ENCODE measurements at regions not wholly inside any gene's neighbourhood (a gene's known extent, or its start where the extent isn't known, plus 50 kb on each side); places are given as distances from the start of the nearest gene placed in this dataset.
A peak's percentile ranks its signal among the peaks of the same experiment; 100 is the strongest.
"Not testable (repeated sequence)": the region's sequence is repeated elsewhere in the genome, so short reads cannot be mapped to it uniquely, and the experiment has no call there.

DNA sequence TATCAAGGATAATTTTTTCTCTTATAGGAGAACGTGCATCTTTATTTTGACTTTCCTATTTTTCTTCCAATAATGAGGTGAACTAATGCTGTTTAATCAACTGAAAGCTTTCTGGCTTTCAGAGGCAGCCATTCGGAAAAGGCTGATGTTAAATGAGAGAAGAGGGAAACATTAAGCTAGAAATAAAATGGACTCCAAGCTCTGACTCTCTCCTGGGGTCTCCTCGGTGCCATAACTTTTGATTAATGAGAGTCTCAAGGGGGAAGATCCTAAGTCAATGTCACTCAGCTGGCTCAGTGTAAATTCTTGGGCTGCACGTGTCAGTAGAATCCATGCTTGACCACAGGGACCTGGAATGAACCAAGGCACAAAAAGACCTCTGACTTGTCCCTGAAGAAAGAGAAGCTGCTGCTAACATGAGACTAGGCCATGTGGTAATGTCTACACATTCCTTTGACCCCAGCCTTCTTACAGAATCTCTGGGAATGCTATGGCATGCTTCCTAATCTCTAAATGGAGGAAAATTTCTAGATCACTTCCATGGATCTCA, 152.2 kb upstream of the RFC3 start:
- no peak for DNase-seq (ENCODE audit: low spot score)

DNA sequence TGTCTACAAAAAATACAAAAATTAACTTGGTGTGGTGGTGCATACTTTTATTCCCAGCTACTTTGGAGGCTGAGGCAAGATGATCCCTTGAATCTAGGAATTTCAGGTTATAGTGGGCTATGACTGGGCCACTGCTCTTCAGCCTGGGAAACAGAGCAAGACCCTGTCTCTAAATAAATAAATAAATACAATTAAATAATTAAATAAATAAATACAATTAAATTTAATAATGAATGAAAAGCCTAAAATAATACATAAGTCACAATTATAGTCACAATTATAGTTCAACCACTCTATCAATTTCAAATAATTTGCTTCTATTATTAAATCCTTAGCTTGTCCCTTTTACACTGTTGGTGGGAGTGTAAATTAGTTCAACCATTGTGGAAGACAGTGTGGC, 146.4 kb upstream of the RFC3 start:
- no peak for DNase-seq (ENCODE audit: low spot score)

DNA sequence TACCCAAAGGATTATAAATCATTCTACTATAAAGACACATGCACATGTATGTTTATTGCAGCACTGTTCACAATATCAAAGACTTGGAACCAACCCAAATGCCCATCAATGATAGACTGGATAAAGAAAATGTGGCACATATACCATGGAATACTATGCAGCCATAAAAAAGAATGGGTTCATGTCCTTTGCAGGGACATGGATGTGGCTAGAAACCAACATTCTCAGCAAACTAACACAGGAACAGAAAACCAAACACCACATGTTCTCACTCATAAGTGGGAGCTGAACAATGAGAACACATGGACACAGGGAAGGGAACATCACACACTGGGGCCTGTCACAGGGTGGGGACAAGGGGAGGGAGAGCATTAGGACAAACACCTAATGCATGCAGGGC, 145.9 kb upstream of the RFC3 start:
- not testable (repeated sequence) for DNase-seq (ENCODE audit: low spot score)

DNA sequence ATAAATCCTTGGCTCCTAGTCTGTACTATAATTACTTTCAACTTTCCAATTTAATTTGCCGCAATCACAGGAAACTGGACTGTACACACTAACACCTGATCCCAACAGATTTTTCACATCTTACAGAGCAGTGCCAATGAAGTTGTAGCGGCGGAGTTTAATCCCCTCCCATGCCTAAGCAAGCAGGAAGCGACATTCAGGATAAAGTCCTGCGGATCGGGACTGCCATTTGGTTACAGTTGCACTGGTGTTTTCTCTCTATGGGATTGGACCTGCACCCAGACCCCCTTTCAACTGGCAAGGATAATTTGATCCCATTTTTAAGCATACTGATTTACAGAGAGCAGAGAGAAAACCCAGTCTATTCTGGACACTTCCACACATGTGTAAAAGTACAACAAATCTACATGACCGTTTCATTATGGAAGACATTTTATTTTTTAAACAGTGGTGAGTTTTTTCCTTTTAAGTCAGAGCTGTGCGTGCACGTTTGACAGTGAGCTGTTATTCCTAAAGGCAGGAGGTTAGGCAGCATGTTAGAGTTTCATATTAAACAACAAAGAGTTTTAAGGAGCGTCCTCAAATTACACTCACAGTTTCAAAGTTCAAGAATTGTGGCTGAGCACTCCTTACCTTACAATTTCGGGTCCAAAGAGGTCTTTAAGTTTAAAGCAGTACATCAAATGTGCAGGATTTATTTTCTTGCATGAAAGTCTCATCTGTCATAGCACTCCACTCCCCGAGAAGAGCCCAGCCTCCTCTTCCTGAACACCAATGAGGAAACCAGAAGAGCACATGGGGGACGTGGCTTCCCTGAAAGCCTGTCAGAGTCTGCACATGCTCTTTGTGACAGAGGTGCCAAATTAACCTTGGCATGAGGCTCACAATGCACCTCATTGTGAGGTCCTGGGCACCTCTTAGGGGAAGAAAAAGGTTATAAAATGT, 141.6 kb upstream of the RFC3 start:
- DNase-seq (ENCODE audit: low spot score), result peak; percentile 72

DNA sequence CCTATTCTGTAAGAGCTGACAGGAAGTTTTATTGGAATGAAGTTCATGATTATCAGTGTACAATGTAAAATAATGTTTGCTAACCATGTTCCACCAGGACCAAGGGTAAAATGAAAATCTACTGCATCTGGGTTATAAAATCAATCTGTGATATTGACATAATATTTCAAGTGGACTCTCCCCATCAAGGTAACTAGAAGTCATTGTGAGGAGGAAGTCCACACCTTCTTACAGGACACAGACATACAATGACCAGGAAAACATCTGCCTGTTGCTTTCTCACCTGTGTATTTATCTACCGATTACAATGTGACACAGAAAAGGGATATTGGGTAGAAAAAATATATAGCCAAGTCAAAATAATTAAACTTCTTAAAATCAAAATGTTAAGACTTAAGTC, 140.7 kb upstream of the RFC3 start:
- no peak for DNase-seq (ENCODE audit: low spot score)

DNA sequence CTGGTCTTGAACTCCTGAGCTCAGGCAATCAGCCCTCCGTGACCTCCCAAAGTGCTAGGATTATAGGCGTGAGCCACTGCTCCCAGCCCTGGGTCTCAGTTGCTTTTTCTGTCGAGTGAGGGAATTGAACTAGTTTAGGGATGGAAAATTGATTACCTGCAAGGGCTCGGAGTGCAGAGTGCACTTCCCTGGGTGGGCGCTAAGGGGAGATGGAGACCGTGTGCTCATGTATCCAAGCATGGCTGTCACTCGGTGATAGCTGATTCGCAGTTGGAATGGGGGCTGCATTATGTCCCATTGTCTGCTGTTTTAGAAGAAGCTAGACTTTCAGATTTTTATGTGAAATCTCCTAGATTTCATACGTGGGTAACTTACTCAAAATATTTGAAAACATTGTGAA, 139.9 kb upstream of the RFC3 start:
- DNase-seq (ENCODE audit: low spot score), result no peak

DNA sequence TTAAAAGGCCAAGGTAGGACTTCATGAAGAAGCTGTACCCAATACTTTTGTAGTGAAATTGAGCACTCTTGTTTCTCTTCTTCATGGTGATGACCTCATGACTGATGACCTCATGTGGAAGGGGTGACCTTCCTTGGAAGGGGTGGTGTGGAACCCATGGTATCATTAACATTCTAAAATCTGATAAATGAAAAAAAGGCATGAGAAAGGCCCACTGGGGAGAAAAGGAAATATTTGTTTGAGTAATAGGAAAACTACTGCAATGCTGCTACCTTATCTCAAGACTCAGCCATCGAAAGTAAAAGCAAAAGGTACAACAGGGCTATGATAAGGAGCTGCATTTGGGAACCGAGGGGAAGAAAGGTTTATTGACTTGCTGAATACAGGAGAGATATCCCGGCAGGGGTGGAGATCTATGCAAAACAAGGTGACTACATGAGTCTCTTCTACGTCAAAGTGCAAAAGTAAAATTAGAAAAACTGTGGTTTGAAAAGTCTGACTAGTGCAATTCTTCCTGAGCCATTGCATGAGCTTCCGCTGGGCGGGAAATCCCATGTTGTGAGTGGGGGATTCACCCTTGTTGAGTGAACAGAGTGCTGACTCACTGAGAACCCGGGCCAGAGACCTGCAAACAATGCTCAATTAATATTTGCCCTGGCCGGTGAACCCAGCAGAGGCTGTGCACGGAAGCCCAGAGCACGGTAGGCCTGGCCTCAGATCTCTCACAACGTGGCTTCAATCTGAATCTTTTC, 138.9 kb upstream of the RFC3 start:
- DNase-seq (ENCODE audit: low spot score), result no peak

DNA sequence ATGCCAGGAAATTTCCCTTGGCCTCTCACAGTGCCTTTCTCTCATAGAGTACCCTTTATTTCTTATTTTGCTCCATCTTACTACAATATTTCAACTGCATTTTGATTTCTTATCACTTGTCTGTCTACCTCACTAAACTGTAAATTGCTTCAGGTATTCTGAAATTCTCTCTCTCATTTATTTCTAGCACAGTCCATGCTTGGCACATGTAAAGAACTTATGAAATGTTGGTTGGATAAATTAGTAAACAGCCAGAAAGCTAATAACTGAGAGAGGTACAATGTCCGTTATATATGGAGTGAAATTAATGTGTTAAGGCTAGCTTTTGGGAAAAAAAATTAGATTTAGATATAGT, 138.3 kb upstream of the RFC3 start:
- DNase-seq (ENCODE audit: low spot score), result no peak

DNA sequence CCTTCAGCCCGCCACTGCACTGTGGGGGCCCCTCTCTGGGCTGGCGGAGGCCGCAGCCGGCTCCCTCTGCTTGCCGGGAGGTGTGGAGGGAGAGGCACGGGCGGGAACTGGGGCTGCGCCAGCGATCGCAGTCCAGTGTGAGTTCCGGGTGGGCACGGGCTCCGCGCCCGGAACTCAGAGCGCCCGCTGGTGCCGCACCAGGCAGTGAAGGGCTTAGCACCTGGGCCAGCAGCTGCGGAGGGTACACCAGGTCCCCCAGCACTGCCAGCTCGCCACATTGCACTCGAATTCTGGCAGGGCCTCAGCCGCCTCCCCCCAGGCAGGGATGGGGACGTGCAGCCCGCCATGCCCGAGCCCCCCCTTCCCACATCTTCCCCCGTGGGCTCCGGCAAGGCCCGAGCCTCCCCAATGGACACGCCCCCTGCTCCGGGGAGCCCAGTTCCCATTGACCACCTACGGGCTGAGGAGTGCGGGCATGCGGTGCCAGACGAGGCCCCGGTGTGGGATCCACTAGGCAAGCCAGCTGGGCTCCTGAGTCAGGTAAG, 135.9 kb upstream of the RFC3 start:
- DNase-seq (ENCODE audit: low spot score), result no peak

DNA sequence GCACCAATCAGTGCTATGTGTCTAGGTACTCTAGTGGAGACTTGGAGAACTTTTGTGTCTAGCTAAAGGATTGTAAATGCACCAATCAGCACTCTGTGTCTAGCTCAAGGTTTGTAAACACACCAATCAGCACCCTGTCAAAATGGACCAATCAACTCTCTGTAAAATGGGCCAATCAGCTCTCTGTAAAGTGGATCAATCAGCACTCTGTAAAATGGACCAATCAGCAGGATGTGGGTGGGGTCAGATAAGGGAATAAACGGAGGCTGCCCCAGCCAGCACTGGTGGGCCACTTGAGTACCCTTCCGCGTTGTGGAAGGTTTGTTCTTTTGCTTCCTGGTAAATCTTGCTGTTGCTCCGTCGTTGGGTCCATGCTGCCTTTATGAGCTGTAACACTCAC, 135.3 kb upstream of the RFC3 start:
- not testable (repeated sequence) for DNase-seq (ENCODE audit: low spot score)

DNA sequence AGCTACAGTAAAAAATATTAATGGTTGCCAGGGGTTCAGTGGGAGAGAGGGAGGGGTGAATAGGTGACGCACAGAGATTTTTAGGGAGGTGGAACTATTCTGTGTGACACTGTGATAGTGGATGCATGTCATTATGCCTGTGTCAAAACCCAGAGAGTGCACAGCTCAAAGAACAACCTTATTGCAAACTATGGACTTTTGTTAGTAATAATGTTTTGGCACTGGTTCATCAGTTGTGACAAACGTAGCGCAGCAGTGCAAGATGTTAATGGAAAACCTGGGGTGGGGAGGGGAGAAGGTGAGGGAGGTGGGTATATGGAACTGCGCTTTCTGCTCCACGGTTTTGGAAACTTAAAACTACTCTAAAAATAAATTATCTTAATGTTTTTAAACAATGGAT, 134.6 kb upstream of the RFC3 start:
- DNase-seq (ENCODE audit: low spot score), result no peak

DNA sequence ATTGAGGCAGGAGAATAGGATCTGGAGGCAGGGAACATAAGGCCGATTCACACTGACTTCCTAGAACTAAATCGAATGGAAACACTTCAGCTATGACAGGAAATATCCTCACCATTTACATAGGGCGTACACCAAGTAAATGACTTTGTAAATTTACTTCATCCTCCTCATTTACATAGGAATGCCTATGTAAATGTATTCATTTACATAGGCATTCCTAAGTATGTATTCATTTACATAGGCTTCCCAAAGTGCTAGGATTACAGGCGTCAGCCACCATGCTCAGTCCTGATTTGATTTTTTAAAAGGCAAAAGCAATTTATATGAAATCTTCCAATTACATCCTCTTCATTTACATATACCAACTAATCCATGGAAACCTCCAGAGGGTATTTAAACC, 133.1 kb upstream of the RFC3 start:
- DNase-seq (ENCODE audit: low spot score), result no peak

DNA sequence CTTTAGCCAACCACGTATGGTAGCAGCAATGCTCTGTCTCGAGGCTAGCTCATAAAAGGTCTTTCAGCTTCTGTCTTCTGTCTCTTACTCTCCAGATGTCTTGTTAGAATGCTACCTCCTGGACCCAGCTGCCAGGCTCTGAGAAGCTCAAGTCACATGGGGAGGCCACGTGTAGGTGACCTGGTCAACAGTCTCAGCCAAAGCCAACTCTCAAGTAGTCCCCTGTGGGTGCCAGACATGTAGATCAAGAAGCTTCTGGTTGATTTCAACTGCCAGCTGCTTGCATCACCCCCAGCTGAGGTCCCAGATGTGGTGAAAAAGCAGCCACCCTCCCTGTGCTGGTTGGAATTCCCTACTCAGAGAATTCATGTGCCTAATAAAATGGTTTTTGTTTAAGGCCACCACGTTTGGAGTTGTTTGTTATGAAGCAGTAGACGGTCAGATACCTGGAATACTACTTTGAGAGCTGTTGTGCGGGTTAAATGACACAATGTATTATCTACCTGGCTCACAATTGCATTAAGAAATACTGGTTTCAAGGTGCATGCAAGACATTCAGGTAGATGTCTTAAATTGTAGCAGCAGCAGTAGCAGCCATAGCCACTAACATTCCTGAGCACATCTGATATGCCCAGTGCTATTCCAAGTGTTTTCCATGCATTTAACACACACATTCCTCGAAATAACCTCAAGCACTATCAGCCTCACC, 131.0 kb upstream of the RFC3 start:
- DNase-seq (ENCODE audit: low spot score), result no peak

DNA sequence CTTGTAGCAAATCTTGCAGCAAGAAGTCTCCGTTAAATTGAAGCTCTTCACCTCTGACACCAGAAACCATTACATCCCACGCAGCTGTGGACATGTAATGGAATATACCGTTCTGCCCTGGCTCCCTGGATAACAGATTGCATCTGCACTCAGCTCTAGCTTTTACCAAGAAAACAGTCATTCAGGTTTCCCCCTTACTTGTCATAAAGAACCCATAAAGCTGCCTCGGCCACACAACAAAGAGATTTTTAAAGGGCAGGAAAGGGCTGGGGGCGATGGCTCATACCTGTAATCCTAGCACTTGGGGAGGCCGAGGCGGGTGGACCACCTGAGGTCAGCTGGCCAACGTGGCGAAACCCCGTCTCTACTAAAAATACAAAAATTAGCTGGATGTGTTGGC, 127.6 kb upstream of the RFC3 start:
- no peak for DNase-seq (ENCODE audit: low spot score)

DNA sequence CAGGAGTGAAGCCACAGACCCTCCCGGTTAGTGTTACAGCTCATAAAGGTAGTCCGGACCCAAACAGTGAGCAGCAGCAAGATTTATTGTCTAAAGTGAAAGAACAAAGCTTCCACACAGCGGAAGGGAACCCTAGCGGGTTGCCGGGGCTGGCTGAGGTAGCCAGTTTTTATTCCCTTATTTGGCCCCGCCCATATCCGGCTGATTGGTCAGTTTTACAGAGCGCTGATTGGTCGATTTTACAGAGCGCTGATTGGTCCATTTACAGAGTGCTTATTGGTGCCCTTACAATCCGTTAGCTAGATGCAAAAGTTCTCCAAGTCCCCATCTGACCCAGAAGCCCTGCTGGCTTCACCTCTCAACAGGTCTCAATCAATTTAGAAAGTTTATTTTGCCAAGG, 126.0 kb upstream of the RFC3 start:
- DNase-seq (ENCODE audit: low spot score), result no peak

DNA sequence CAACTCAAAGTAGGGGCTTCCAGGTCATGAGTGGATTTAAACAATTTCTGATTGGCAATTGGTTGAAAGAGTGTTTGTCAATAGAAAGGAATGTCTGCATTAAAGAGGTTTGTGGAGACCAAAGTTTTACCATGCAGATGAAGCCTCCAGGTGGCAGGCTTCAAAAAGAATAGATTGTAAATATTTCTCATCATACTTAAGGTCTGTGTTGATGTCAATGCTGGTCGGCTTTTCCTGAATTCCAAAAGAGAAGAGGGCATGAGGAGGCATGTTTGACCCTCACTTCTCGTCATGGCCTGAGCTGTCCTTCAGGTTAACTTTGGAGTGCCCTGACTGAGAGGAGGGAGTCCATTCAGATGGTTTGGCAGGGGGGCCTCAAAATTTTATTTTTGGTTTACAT, 125.4 kb upstream of the RFC3 start:
- no peak for DNase-seq (ENCODE audit: low spot score)

DNA sequence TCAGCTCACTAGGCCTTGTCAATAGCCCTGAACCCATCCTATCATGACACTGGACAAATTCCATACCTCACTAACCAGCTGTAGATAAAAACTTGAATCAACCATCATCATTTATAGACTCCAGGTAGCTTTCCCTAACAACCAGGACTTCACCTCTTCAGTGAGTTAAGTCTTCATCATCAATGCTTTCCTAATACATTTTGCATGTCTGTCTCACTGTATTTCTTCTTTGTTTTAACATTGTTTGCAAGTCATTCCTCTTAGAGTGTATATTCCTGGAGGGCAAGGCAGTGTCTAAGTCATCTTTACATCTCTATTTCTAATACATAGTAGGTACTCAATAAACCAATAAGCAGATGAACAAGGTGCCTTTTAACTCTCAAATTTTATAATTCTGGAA, 123.4 kb upstream of the RFC3 start:
- no peak for DNase-seq (ENCODE audit: low spot score)

DNA sequence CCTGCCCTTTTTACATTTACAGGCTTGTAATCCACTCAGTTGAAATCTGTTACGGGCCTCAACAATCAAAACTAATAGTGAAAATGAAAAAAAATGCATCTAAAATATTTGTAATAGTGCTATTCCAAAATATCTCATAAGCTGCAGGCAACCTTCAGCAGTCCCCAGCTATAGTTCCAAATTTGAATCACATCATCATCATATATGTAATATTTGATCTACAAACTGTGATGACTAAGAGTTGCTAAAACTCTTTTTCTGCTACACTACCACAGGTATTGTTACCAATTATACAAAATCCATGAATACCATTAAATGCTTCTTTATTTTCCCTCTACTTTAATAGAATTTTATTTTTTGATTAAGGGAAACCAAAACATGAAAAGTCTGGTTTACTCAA, 121.4 kb upstream of the RFC3 start:
- no peak for DNase-seq (ENCODE audit: low spot score)

DNA sequence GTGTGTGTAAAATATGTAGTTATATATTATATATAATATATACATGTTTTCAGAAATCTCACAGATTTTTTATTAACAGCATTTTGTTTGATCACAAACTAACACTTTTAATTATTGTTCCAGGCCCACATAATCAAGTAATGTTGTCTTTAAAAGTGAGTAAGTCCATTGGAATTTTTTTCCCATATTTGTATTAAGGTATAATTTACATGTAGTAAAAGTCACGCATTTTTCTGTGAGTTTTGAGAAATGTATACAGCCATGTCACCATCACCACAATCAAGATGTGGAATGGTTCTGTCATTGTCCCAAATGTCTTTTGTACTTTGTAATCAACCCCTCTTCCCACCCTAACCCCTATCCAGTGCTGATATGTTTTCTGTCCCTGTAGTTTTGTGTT, 120.0 kb upstream of the RFC3 start:
- no peak for DNase-seq (ENCODE audit: low spot score)

DNA sequence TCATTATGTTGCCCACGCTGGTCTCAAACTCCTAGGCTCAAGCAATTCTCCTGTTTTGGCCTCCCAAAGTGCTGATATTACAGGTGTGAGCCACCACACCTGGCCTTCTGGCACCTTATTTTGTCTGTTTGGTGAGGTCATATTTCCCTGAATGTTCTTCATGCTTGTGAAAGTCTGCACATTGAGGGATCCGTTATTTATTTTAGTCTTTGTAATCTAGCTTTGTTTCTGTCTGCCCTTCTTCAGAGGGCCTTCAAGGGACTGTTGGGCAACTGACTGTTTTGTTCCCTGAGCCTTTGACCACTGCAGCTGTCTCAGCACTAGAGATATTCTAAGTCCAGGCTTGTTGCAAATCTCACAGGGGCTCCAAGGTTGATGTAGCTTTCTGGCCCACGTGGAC, 110.5 kb upstream of the RFC3 start:
- no peak for DNase-seq (ENCODE audit: low spot score)

DNA sequence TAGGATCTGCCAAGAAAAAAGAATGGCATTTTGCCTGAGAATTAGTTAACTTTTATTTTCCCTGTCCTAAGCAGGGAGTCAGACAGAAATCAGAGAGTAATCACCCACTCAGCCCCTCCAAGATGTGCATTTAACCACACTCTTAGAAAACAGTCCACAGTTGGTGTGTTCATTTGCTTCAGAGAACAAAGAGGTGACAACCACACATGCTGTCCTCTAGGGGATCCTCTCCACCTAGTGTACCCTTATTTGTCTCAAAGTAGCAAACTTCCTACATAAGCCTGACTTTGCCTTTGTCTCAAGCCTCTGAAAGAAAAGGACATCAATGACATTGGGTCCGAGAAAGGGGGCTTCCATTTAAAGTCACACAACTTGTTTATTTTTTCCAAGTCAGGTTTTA, 107.0 kb upstream of the RFC3 start:
- DNase-seq (ENCODE audit: low spot score), result no peak

DNA sequence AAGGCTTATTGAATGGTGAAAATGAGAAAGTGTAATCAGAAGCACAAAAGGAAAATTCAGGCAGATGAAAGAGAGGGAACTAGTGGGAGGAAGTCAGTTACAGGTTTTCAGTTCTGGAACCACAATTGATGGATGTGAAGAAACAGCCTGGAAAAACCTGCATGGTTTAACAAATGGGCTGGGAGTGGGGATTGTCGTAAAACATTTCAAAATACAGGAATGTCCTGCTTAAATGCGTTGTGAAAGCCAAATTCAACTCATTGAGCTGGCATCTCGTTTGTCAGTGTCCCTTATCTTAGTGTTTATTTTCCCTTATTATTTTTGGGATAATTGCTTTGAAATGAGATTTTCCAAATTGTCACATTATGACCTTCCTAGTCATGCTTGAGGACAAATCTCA, 106.5 kb upstream of the RFC3 start:
- no peak for DNase-seq (ENCODE audit: low spot score)

Measured in hepatic stellate cell (primary cell).